Neural cell (in vitro differentiated cells): ENCODE measurements at regions not wholly inside any gene's neighbourhood (a gene's known extent, or its start where the extent isn't known, plus 50 kb on each side); places are given as distances from the start of the nearest gene placed in this dataset.

Source experiments
- EZH2 ChIP-seq: fragments of 200-600, 300-800 bp; shearing (Covaris generic), sonication (generic); IDR thresholded peaks from 2 replicates; pipeline ENCODE4 v1.6.1; 2014; ENCODE audit warnings: antibody characterized with exemption, low read length, borderline replicate concordance, mild to moderate bottlenecking; ENCODE audit not compliant: insufficient read depth, poor library complexity, severe bottlenecking
- POLR2AphosphoS5 ChIP-seq: IDR thresholded peaks from 2 replicates; pipeline ENCODE4 v1.6.1; 2012
- SMC3 ChIP-seq: fragments of 450-650 bp; conservative IDR thresholded peaks from 2 replicates; pipeline ENCODE4 v1.6.1; 2014; ENCODE audit warnings: antibody characterized with exemption, mild to moderate bottlenecking, moderate library complexity; ENCODE audit not compliant: poor library complexity
- TAF1 ChIP-seq: IDR thresholded peaks from 2 replicates; pipeline ENCODE4 v1.6.1; 2012; ENCODE audit warnings: low read depth
- TF ChIP-seq, protein P1 (sequence below): fragments of 450-650 bp; IDR thresholded peaks from 2 replicates; pipeline ENCODE4 v1.5.1; 2014; ENCODE audit warnings: antibody characterized with exemption, mild to moderate bottlenecking, moderate library complexity; ENCODE audit not compliant: poor library complexity, severe bottlenecking

DNA sequence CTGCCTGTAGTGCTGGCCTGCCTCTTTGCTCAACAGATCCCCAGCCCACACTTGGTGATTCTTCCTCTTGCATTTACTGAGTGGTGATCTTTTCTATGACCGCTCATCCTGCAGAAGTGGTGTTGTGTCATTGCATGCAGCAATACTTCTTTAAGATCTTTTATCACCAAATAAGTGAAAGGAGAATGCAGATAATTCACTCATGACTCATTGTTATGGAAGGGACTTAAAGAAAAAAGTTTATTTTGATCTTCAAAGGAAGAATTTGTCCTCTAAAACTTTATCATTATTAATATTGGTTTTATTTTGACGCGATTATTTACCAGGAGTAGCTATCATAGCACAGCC, 489.1 kb upstream of the CELF2 start:
- TF ChIP-seq, protein P1, sequence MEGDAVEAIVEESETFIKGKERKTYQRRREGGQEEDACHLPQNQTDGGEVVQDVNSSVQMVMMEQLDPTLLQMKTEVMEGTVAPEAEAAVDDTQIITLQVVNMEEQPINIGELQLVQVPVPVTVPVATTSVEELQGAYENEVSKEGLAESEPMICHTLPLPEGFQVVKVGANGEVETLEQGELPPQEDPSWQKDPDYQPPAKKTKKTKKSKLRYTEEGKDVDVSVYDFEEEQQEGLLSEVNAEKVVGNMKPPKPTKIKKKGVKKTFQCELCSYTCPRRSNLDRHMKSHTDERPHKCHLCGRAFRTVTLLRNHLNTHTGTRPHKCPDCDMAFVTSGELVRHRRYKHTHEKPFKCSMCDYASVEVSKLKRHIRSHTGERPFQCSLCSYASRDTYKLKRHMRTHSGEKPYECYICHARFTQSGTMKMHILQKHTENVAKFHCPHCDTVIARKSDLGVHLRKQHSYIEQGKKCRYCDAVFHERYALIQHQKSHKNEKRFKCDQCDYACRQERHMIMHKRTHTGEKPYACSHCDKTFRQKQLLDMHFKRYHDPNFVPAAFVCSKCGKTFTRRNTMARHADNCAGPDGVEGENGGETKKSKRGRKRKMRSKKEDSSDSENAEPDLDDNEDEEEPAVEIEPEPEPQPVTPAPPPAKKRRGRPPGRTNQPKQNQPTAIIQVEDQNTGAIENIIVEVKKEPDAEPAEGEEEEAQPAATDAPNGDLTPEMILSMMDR = no peak
- TF ChIP-seq TAF1 (no peak), EZH2 (no peak), POLR2AphosphoS5 (no peak), SMC3 (no peak)
